ENCODE measurements at regions not wholly inside any gene's neighbourhood (a gene's known extent, or its start where the extent isn't known, plus 50 kb on each side); places are given as distances from the start of the nearest gene placed in this dataset.
"Not testable (repeated sequence)": the region's sequence is repeated elsewhere in the genome, so short reads cannot be mapped to it uniquely, and the experiment has no call there.

GRCh38 chrX:88170553-88170952 is 576.5 kb upstream of the CPXCR1 start:
- Histone ChIP-seq H3K9me3 (ENCODE audit: control insufficient read depth in 2 of 2, insufficient read depth in 1 of 2, low read depth in 1 of 2, low read length in 1 of 2) (peaks cover 0 to 6% of the 10 kb centered on the region in 2 donors), H3K27ac (ENCODE audit: low read depth in 1 of 3, low read length in 2 of 3) (no peak overlapping the region), H3K4me1 (ENCODE audit: control insufficient read depth in 3 of 3, insufficient read depth in 2 of 3, low read depth in 1 of 3, low read length in 2 of 3) (no peaks in the 10 kb centered on the region), H3K27me3 (ENCODE audit: control insufficient read depth in 3 of 3, insufficient read depth in 3 of 3, low read length in 3 of 3) (no peaks in the 10 kb centered on the region), H3K36me3 (ENCODE audit: control insufficient read depth in 3 of 3, insufficient read depth in 2 of 3, low read depth in 1 of 3, low read length in 3 of 3) (no peaks in the 10 kb centered on the region), H3K4me3 (ENCODE audit: low read depth in 1 of 3, low read length in 3 of 3) (no peak overlapping the region)
- DNase-seq (no peak), FAIRE-seq (no peak)
- 22 to 54% (median 47%) methylated on average over 3 of the region's 3 CpGs for WGBS, 3 donors

GRCh38 chrX:88173932-88174440 is 573.0 kb upstream of the CPXCR1 start:
- WGBS, 3 donors: 56 to 65% (median 60%) methylated on average over 4 of the region's 4 CpGs
- not testable (repeated sequence) for H3K36me3 ChIP-seq (ENCODE audit: control insufficient read depth in 3 of 3, insufficient read depth in 2 of 3, low read depth in 1 of 3, low read length in 3 of 3); H3K4me3 ChIP-seq (ENCODE audit: low read depth in 1 of 3, low read length in 3 of 3); H3K27me3 ChIP-seq (ENCODE audit: control insufficient read depth in 3 of 3, insufficient read depth in 3 of 3, low read length in 3 of 3); DNase-seq; H3K4me1 ChIP-seq (ENCODE audit: control insufficient read depth in 3 of 3, insufficient read depth in 2 of 3, low read depth in 1 of 3, low read length in 2 of 3); FAIRE-seq; H3K27ac ChIP-seq (ENCODE audit: low read depth in 1 of 3, low read length in 2 of 3); H3K9me3 ChIP-seq (ENCODE audit: control insufficient read depth in 2 of 2, insufficient read depth in 1 of 2, low read depth in 1 of 2, low read length in 1 of 2)

- WGBS, 3 donors: 60 to 83% (median 73%) methylated on average over 2 of the region's 2 CpGs
- FAIRE-seq (no peak), DNase-seq (no peak)
- no peaks in the 10 kb centered on the region for H3K36me3 ChIP-seq (ENCODE audit: control insufficient read depth in 3 of 3, insufficient read depth in 2 of 3, low read depth in 1 of 3, low read length in 3 of 3)
- no peak overlapping the region for H3K4me3 ChIP-seq (ENCODE audit: low read depth in 1 of 3, low read length in 3 of 3)
- no peaks in the 10 kb centered on the region for H3K27me3 ChIP-seq (ENCODE audit: control insufficient read depth in 3 of 3, insufficient read depth in 3 of 3, low read length in 3 of 3)
- H3K4me1 ChIP-seq (ENCODE audit: control insufficient read depth in 3 of 3, insufficient read depth in 2 of 3, low read depth in 1 of 3, low read length in 2 of 3): no peaks in the 10 kb centered on the region
- no peak overlapping the region for H3K27ac ChIP-seq (ENCODE audit: low read depth in 1 of 3, low read length in 2 of 3)
- H3K9me3 ChIP-seq (ENCODE audit: control insufficient read depth in 2 of 2, insufficient read depth in 1 of 2, low read depth in 1 of 2, low read length in 1 of 2): no peaks in the 10 kb centered on the region
Measured at GRCh38 chrX:88202149-88202548, 544.9 kb upstream of the CPXCR1 start.

GRCh38 chrX:88244066-88244465 is 503.0 kb upstream of the CPXCR1 start:
- H3K4me1 ChIP-seq (ENCODE audit: control insufficient read depth in 3 of 3, insufficient read depth in 2 of 3, low read depth in 1 of 3, low read length in 2 of 3): no peaks in the 10 kb centered on the region
- H3K9me3 ChIP-seq (ENCODE audit: control insufficient read depth in 2 of 2, insufficient read depth in 1 of 2, low read depth in 1 of 2, low read length in 1 of 2): peaks cover 0 to 5% of the 10 kb centered on the region in 2 donors
- no peak overlapping the region for H3K4me3 ChIP-seq (ENCODE audit: low read depth in 1 of 3, low read length in 3 of 3)
- no peaks in the 10 kb centered on the region for H3K36me3 ChIP-seq (ENCODE audit: control insufficient read depth in 3 of 3, insufficient read depth in 2 of 3, low read depth in 1 of 3, low read length in 3 of 3)
- DNase-seq (no peak), FAIRE-seq (no peak)
- no peak overlapping the region for H3K27ac ChIP-seq (ENCODE audit: low read depth in 1 of 3, low read length in 2 of 3)
- H3K27me3 ChIP-seq (ENCODE audit: control insufficient read depth in 3 of 3, insufficient read depth in 3 of 3, low read length in 3 of 3): no peaks in the 10 kb centered on the region
- WGBS, 3 donors: 30 to 60% (median 33%) methylated on average over 1 of the region's 1 CpG

- no peak overlapping the region for H3K27ac ChIP-seq (ENCODE audit: low read depth in 1 of 3, low read length in 2 of 3)
- FAIRE-seq (no peak), DNase-seq (no peak)
- H3K4me3 ChIP-seq (ENCODE audit: low read depth in 1 of 3, low read length in 3 of 3): no peak overlapping the region
- H3K36me3 ChIP-seq (ENCODE audit: control insufficient read depth in 3 of 3, insufficient read depth in 2 of 3, low read depth in 1 of 3, low read length in 3 of 3): no peaks in the 10 kb centered on the region
- H3K4me1 ChIP-seq (ENCODE audit: control insufficient read depth in 3 of 3, insufficient read depth in 2 of 3, low read depth in 1 of 3, low read length in 2 of 3): no peaks in the 10 kb centered on the region
- no peaks in the 10 kb centered on the region for H3K9me3 ChIP-seq (ENCODE audit: control insufficient read depth in 2 of 2, insufficient read depth in 1 of 2, low read depth in 1 of 2, low read length in 1 of 2)
- 65 to 100% (median 90%) methylated on average over 1 of the region's 1 CpG for WGBS, 3 donors
- H3K27me3 ChIP-seq (ENCODE audit: control insufficient read depth in 3 of 3, insufficient read depth in 3 of 3, low read length in 3 of 3): no peaks in the 10 kb centered on the region
Measured at GRCh38 chrX:88284844-88285243, 462.2 kb upstream of the CPXCR1 start.

- 81 to 88% (median 87%) methylated on average over 2 of the region's 2 CpGs for WGBS, 3 donors
- FAIRE-seq; H3K4me3 ChIP-seq (ENCODE audit: low read depth in 1 of 3, low read length in 3 of 3); H3K27ac ChIP-seq (ENCODE audit: low read depth in 1 of 3, low read length in 2 of 3); H3K4me1 ChIP-seq (ENCODE audit: control insufficient read depth in 3 of 3, insufficient read depth in 2 of 3, low read depth in 1 of 3, low read length in 2 of 3); DNase-seq; H3K27me3 ChIP-seq (ENCODE audit: control insufficient read depth in 3 of 3, insufficient read depth in 3 of 3, low read length in 3 of 3); H3K36me3 ChIP-seq (ENCODE audit: control insufficient read depth in 3 of 3, insufficient read depth in 2 of 3, low read depth in 1 of 3, low read length in 3 of 3); H3K9me3 ChIP-seq (ENCODE audit: control insufficient read depth in 2 of 2, insufficient read depth in 1 of 2, low read depth in 1 of 2, low read length in 1 of 2): not testable (repeated sequence)
Measured at GRCh38 chrX:88313972-88314371, 433.1 kb upstream of the CPXCR1 start.

GRCh38 chrX:88325634-88326033 is 421.4 kb upstream of the CPXCR1 start:
- Histone ChIP-seq H3K4me3 (ENCODE audit: low read depth in 1 of 3, low read length in 3 of 3) (no peak overlapping the region), H3K27ac (ENCODE audit: low read depth in 1 of 3, low read length in 2 of 3) (no peak overlapping the region), H3K9me3 (ENCODE audit: control insufficient read depth in 2 of 2, insufficient read depth in 1 of 2, low read depth in 1 of 2, low read length in 1 of 2) (no peaks in the 10 kb centered on the region), H3K27me3 (ENCODE audit: control insufficient read depth in 3 of 3, insufficient read depth in 3 of 3, low read length in 3 of 3) (no peaks in the 10 kb centered on the region), H3K4me1 (ENCODE audit: control insufficient read depth in 3 of 3, insufficient read depth in 2 of 3, low read depth in 1 of 3, low read length in 2 of 3) (no peaks in the 10 kb centered on the region), H3K36me3 (ENCODE audit: control insufficient read depth in 3 of 3, insufficient read depth in 2 of 3, low read depth in 1 of 3, low read length in 3 of 3) (no peaks in the 10 kb centered on the region)
- 58 to 67% (median 60%) methylated on average over 1 of the region's 1 CpG for WGBS, 3 donors
- FAIRE-seq (no peak), DNase-seq (no peak)

- 15 to 31% (median 26%) methylated on average over 2 of the region's 2 CpGs for WGBS, 3 donors
- FAIRE-seq (no peak), DNase-seq (no peak)
- H3K9me3 ChIP-seq (ENCODE audit: control insufficient read depth in 2 of 2, insufficient read depth in 1 of 2, low read depth in 1 of 2, low read length in 1 of 2): peaks cover 0 to 4% of the 10 kb centered on the region in 2 donors
- no peaks in the 10 kb centered on the region for H3K27me3 ChIP-seq (ENCODE audit: control insufficient read depth in 3 of 3, insufficient read depth in 3 of 3, low read length in 3 of 3)
- no peaks in the 10 kb centered on the region for H3K4me1 ChIP-seq (ENCODE audit: control insufficient read depth in 3 of 3, insufficient read depth in 2 of 3, low read depth in 1 of 3, low read length in 2 of 3)
- no peak overlapping the region for H3K4me3 ChIP-seq (ENCODE audit: low read depth in 1 of 3, low read length in 3 of 3)
- no peaks in the 10 kb centered on the region for H3K36me3 ChIP-seq (ENCODE audit: control insufficient read depth in 3 of 3, insufficient read depth in 2 of 3, low read depth in 1 of 3, low read length in 3 of 3)
- no peak overlapping the region for H3K27ac ChIP-seq (ENCODE audit: low read depth in 1 of 3, low read length in 2 of 3)
Measured at GRCh38 chrX:88355252-88355651, 391.8 kb upstream of the CPXCR1 start.

GRCh38 chrX:88366314-88366713 is 380.7 kb upstream of the CPXCR1 start:
- Histone ChIP-seq H3K27ac (ENCODE audit: low read depth in 1 of 3, low read length in 2 of 3) (no peak overlapping the region), H3K27me3 (ENCODE audit: control insufficient read depth in 3 of 3, insufficient read depth in 3 of 3, low read length in 3 of 3) (no peaks in the 10 kb centered on the region), H3K4me3 (ENCODE audit: low read depth in 1 of 3, low read length in 3 of 3) (no peak overlapping the region), H3K9me3 (ENCODE audit: control insufficient read depth in 2 of 2, insufficient read depth in 1 of 2, low read depth in 1 of 2, low read length in 1 of 2) (peaks cover 0 to 27% of the 10 kb centered on the region in 2 donors), H3K4me1 (ENCODE audit: control insufficient read depth in 3 of 3, insufficient read depth in 2 of 3, low read depth in 1 of 3, low read length in 2 of 3) (no peaks in the 10 kb centered on the region), H3K36me3 (ENCODE audit: control insufficient read depth in 3 of 3, insufficient read depth in 2 of 3, low read depth in 1 of 3, low read length in 3 of 3) (no peaks in the 10 kb centered on the region)
- no peak for DNase-seq
- FAIRE-seq: no peak
- WGBS, 3 donors: 73 to 90% (median 79%) methylated on average over 1 of the region's 1 CpG
